ENCODE measurements at regions not wholly inside any gene's neighbourhood (a gene's known extent, or its start where the extent isn't known, plus 50 kb on each side); places are given as distances from the start of the nearest gene placed in this dataset.
"Not testable (repeated sequence)": the region's sequence is repeated elsewhere in the genome, so short reads cannot be mapped to it uniquely, and the experiment has no call there.

DNA sequence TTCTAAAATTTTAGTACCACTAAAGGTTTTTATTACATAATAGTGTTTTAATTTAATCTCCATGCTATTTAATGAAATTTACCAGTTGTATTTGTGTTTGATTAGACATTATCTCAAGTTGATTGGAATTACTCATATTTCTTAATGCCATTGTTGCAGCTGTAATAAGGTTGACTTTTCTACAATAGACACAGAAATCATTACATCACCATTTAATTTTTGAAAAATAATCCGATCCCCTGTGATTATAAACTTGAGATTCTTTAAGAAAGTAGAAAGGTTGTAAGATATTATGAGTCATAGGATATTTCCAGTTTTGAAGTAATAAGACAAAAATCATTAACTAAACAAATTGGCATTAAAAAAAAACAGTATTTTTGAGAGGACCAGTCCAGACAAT, 161.4 kb downstream of the PRL start:
- DNase-seq (ENCODE audit: low spot score) = no peak

DNA sequence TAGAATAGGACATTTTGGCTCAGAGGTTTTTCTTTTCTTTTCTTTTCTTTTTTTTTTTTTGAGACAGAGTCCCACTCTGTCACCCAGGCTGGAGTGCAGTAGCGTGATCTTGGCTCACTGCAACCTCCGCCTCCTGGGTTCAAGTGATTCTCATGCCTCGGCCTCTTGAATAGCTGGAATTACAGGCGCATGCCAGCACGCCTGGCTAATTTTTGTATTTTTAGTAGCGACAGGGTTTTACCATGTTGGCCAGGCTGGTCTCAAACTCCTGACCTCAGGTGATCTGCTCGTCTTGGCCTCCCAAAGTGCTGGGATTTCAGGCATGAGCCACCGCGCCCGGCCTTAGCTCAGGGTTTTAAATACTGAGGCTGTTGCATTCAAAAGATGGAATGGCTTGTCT, 156.1 kb downstream of the PRL start:
- not testable (repeated sequence) for DNase-seq (ENCODE audit: low spot score)

DNA sequence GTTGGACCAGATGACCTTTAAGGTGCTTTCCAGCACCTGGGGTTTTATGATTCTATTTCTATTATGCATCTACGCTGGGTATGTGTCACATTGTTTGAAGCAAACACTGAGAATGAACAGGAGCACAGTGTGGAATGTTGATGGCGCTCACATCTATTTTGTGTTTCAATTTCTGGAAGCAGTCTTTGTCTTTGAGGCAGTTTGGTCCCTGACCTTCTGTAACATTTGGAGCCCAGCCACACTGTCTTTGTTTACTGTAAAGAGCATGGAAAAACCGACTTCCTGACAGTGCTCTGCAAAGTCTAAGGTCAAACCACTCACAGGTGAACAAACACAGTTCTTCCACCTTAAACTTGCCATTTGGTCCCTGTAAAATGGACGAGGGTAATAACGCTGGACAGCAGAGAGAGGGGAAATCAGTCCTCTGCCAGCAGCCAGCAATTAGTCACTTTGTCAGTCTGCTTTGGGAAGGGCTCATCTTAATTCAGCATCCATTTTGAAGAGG, 155.5 kb downstream of the PRL start:
- no peak for DNase-seq (ENCODE audit: low spot score)

DNA sequence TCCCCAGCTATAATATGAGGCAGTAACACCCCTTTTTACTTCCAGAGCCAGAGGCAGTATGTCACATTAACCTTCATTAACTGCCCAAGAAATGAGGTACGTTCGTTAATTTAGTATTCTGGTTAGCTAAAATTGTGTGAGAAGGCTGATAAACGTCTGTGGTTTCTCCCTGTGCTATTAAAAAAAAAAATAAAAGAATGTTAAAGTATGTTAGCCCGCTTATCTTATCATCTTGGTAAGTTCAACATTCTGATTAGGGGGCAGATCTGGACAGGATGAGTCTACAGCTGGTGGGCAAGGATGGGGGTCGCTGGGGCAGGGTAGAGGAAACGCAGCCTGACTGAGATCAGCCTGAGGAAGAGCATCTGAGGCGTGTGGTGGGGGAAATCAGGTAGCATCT, 154.0 kb downstream of the PRL start:
- no peak for DNase-seq (ENCODE audit: low spot score)

DNA sequence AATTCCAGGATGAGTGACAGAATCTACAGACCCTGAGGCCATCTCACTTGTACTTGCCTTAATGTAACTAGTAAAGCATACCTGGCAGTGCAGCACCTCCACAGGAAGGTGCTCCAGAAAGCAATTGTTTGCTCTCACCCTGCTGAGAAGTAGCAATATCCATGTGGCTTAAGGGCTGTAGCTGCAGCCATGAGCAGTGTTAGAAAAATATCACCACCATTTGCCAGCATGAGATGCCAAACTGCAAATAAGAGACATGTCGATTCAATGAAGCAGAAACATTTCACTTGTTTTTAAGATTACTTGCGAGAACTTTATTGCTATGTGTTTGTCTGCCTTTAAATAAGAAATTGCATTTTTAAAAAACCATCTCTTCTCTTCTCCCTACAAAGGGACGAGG, 151.5 kb downstream of the PRL start:
- DNase-seq (ENCODE audit: low spot score) = no peak

DNA sequence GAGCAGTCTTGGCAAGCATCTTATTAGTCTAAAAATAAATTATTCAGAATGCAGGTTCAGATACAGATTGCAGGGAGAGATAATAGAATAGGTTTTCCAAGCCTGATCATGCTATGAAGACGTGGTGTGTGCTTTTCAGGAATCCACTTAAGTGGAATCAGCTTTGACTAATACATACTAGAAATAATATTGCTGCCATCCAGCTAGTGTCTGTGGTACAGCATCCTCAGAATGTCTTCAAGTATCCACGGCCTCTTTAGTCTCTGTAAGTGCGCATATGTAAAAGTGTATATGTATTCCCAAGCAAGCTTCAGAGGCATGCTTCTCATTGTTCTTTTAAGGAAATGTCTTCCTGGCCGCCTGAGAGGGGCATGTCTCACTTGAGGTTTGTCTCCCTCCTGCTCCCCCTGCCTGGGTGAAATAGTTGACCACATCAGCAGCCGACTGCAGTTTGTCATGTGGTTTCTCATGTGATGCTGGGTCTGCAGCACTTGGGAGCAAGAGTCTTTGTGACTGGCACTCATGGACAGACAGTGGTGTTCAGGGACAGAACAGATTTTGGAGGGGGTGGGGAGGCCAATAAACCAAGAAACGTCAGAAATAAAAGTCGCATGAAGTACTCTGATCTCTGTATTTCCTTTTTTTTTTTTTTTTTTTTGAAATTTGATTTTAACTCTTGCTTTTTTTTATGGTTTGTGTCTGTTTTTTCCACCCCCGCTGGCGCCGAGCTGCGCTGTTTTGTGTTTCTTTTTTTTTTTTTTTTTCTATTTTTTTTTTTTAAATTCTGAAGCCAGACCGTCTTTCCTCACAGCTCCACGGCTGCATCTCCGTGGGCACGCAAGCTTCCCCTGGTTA, 150.8 kb downstream of the PRL start:
- DNase-seq (ENCODE audit: low spot score) = no peak

DNA sequence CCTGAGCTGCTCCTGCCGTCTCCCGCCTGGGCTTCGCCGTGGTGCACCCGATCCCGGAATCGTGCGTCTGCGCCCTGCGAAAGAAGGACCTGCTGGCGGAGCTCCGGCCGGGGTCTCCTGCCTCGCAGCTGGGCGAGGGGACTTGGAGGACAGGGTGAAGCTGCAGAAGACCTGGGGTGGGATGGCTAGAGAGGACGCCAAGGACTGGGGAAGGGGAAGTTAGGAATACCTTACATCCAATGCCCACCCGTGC, 150.2 kb downstream of the PRL start:
- no peak for DNase-seq (ENCODE audit: low spot score)

DNA sequence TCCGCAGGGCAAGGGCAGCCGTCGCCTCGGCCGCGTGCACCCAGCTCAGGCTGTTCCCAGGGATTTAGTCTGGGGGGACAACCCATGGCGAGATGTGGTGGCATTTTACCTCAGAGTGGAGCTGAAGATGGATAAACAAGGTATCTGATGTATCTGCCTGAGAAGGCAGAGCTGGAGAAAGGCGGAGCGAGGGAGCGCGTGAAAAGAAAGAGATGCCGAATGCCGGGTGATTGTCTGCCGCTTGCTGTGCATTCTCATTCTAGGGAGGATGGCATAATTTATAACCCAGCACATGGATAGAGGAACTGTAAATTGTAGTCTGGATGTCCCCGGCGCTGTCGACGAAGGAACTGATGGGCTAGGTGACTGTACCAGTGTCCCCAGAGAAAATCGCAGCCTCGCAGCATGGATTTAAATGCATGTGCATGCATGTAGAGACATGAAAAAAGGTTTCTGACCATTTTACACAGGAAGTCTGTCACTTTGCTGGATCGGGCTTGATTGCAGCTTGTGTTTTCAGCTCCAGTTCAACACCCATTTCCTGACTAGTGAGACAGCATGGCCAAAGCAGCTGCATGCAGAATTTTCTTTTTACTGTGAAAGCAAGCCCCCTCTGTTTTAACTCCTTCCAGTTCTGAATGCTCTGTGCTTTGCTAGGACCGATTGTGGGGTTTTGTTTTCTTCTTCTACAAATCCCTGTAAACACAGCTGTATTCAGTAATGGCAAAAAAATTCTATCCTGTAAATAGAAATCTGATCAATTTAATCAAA, 149.7 kb downstream of the PRL start:
- DNase-seq (ENCODE audit: low spot score) = no peak

DNA sequence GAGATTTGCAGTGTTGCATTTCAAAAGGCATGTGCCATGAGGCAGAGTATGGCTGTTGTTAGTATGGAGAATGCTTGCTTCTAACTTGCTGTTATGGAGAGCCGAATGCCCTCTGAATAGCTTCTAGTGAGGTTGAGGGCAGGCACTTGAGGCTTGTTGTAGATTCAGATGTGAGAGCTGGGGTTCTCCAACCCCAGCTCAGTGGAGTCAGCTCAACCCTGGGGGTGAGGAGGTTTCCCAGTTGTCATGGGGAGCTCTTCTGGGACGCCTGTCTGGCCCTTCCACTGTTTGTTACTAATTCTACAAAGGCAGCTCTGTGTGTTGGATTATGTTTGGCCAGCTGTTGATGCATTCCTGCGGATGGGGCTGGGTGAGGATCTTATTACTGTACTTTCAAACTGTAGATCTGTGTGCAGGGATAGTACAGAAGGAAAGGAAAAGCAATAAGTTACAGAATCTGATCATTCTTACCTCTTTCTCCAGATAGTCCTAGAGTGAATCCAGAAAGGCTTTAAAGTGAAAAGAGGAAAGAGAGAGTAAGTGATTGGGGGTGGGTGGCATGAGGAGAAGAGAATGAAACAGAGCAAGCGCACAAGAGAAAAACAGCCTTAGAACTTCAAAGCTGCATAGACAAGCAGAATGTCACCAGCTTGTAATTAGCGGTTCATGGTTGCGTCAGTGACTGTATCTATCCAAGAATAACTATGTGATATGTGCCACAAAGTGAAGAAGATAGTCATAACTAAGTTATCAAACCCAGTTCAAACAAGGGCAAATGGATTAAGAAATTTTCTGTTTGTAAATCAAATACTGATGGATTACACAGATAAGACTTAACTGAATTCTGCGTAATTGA, 148.7 kb downstream of the PRL start:
- DNase-seq (ENCODE audit: low spot score) = no peak

DNA sequence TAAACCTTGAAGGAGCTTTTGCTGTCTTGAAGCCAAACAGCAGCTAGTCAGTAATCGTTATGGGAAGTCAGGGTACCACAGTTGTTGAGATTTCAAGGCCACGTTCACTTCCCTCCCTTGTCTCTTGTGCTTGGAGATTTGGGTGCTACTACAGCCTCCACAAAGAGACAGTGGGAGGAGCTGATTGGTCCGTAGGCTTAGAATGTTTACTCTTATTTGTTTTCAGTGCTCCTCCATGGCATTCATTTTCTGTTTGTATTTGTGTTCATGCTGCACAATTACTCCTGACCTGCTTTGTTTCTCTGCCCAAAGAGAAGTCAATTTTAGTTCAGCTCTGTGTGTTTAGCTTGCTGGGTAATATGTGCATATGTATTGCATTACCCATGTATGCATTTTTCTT, 147.7 kb downstream of the PRL start:
- no peak for DNase-seq (ENCODE audit: low spot score)

DNA sequence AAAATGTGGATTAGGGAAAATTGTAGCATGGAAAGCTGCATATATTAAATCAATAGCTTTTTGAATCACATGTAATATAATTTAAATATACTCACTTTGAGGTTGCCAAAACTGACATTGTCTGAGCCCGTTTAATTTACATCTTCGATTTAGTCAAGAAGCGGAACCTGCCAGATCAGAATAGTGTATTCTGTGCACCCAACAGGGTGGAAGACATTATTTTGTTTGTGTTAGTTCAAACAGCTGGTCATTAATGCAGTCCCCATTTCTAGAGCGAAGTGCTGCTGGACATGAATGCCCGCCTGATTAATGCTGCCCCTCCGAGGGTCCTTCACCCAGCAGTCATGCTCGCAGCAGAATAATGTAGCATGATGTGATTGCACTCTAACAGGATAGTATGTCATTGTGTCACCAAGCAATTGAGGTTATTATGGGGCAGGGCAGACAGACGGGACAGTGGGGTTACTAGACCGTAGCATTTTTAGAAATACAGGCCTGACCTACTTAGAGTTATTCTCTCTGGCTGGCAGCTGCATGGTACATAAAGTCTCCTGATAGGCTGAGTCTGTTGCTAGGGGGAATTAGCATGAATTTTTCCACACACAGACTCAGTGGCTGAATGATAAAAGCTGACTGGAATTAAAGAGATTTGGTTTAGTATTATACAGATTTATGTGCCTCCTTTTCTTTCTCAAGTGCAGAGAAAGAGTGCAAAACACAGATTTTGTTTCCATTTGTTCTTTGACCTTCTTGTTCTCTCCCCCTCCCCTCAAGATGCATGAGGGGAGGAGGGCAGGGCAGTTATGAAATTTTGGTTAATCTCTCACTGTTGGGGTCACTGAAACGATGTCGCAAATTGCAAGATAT, 147.1 kb downstream of the PRL start:
- no peak for DNase-seq (ENCODE audit: low spot score)

DNA sequence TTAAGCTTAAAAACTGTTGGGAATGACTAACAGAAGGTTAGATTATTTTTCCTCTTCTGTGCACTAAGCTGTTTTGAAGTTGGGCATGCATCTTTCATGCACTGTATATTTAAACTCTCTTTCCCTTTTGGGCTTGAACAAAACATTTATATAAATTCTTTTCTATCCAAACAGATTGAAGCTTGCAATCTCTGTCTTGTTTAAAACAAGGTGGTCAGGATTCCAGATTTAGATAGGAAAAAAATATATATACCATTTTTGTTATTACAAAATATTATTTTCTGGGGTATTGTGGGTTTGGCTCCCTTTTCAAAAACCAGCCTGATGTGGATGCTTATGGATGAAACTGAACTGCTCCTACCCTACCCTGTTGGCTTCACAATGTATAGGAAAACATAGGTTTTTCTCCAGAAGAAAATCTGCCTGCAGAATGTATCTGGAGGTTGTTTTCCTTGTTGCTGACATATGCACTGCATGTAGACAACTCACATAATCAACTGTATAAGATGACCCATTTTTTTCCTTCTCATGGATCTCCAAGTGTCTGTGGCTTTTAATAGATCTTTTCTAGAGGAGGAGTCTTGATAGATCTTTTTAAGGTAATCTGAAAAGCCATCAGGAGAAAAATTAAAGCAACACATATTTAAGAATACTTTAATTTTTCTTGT, 146.3 kb downstream of the PRL start:
- no peak for DNase-seq (ENCODE audit: low spot score)

DNA sequence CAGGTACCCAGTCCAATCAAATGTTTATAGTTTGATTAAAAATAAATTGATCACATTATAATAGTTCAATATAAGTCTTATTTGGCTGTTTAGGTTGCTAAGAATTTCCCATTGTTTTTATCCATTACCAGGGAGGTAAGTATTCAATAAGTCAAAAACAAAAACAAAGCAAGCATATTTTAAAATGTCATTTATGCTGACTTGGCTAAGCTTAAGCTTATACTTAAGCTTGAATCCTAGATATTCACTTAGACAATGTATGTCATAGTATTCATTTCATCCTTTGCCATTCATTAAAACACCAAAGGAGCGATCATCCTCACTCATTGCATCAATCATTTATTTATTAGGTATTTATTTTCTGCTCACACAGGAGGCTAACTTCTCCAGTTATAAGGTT, 144.9 kb downstream of the PRL start:
- DNase-seq (ENCODE audit: low spot score) = no peak

DNA sequence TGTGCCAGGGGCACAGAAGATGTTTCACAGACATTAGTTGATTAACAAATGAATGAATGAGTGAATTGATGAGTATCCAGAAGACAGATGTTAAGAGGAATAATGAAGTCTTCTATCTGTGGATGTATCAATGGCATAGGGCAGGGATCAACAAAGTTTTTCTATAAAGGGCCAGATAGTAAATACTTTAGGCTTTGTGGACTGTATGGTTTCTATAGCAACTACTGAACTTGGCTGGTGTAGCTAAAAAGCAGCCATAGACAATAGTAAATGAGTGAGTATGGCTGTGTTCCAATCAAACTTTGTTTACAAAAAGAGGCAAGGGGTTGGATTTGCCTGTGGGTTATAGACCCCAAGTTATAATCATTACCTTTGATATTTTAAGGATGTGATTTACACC, 144.0 kb downstream of the PRL start:
- DNase-seq (ENCODE audit: low spot score) = no peak

DNA sequence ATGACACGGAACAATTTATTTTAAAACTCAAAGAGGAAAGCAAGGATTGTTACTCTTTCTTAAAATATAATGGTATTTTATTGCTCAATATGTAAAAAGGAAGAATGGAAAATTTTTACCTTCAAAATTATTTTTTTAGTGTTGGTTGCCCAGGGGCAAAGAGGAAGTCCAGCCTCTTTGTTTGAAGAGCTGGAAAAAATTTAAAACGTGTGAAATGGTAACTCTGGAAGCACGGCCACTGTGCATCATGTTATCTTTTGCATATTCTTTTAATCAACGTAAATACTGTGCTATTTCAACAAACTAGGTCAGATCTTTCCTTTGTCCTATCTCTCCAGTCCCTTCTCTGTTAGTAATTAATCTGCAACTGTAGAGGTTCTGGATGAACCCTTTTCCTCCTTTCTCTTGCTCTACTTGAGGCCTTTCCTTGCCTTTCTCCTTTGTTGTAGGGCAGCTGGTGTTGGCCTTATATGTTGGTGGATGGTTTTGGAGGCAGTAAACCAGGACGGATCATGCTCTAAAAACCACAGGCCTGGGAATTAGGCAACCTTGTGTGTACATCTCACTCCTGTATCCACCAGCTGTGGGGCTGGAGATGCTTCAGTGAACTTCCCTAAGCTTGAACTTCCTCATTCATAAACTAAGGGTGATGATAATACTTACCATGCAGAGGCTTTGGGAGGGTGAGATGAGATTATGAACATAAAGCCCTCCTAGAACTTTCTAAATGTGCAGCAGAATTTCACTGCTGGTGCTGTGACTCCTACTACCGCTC, 143.3 kb downstream of the PRL start:
- no peak for DNase-seq (ENCODE audit: low spot score)

DNA sequence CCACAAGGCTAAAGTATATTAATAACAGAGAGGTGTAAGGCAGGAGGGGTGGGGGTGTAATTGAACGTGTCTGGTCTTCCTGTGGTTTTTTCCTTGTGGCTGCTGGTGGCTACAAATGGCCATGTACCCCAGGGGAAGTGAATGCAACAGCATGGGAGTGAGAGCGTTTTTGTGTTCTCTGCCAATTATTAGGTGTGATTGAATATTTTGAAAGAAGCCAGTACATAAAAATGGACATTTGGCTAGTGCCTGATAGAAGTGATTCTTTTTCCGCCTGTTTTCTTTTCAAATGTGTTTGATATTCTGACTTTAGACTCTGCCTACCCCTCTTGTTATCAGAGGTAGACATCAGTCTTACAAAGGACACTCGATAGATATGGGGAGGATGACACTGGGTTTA, 141.3 kb downstream of the PRL start:
- DNase-seq (ENCODE audit: low spot score) = no peak

DNA sequence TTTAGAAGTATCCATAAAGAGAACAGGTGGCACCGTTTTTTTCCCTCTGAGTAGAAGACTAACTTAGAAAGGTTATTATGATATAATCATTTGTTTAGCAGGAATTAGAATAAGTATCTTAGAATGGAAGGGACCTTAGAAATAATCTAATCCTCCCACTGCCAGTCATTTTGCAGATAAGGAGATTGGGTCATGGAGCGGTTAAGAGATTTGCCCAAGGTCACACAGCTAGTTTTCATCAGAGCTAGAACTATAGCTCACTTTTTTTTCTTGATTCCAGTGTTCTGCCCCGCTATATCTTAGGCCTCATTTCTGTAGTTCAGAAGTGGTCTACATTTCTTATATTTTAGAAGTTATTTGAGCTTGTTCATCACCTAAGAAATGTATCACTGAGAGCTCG, 139.6 kb downstream of the PRL start:
- DNase-seq (ENCODE audit: low spot score) = no peak

DNA sequence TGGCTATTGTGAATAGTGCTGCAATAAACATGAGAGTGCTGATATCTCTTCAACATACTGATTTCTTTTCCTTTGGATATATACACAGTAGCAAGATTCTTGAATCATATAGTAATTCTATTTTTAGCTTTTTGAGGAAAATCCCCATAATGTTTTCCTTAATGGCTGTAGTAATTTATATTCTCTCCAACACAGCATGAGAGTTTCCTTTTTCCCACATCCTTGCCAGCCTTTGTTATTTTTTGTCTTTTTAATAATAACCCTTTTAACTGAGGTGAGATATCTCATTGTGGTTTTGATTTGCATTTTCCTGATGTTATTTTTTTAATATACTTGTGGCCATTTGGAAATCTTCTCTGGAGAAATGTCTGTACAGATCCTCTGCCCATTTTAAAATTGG, 132.6 kb downstream of the PRL start:
- no peak for DNase-seq (ENCODE audit: low spot score)

DNA sequence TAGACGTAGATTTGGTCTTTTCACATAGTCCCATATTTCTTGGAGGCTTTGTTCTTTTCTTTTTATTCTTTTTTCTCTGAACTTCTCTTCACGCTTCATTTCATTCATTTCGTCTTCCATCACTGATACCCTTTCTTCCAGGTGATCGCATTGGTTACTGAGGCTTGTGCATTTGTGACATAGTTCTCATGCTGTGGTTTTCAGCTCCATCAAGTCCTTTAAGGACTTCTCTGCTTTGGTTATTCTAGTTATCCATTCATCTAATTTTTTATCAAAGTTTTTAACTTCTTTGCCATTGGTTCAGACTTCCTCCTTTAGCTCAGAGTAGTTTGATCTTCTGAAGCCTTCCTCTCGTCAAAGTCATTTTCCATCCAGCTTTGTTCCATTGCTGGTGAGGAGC, 125.8 kb downstream of the PRL start:
- not testable (repeated sequence) for DNase-seq (ENCODE audit: low spot score)

DNA sequence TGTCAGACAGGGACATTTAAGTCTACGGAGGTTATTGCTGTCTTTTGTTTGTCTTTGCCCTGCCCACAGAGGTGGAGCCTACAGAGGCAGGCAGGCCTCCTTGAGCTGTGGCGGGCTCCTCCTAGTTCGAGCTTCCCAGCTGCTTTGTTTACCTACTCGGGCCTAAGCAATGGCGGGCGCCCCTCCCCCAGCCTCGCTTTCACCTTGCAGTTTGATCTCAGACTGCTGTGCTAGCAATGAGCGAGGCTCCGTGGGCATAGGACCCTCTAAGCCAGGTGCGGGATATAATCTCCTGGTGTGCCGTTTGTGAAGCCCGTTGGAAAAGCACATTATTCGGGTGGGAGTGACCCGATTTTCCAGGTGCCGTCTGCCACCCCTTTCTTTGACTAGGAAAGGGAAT, 125.0 kb downstream of the PRL start:
- not testable (repeated sequence) for DNase-seq (ENCODE audit: low spot score)
